Spinal cord (tissue), 9 donors: ENCODE measurements at regions not wholly inside any gene's neighbourhood (a gene's known extent, or its start where the extent isn't known, plus 50 kb on each side); places are given as distances from the start of the nearest gene placed in this dataset.

Experiments used
- DNase-seq, 6 donors: peaks; one replicate each; pipeline versions ENCODE4 v3.0.0 to v3.0.0-alpha.2; 2013 to 2015; ENCODE audit warnings: low spot score in 6 of 6, low read depth in 4 of 6
- H3K27ac ChIP-seq: one replicate; pipeline ENCODE4 v1.5.1; 2013; ENCODE audit warnings: low read depth, low read length, control low read depth
- H3K27me3 ChIP-seq: one replicate; pipeline ENCODE4 v1.6.1; 2013; ENCODE audit warnings: low read length; ENCODE audit not compliant: control insufficient read depth, insufficient read depth
- H3K36me3 ChIP-seq: one replicate; pipeline ENCODE4 v1.6.1; 2013; ENCODE audit warnings: low read length; ENCODE audit not compliant: control insufficient read depth, insufficient read depth
- H3K4me1 ChIP-seq: one replicate; pipeline ENCODE4 v1.6.1; 2013; ENCODE audit warnings: low read length; ENCODE audit not compliant: control insufficient read depth, insufficient read depth
- H3K4me3 ChIP-seq: one replicate; pipeline ENCODE4 v1.5.1; 2013; ENCODE audit warnings: low read depth, low read length, control low read depth
- H3K9me3 ChIP-seq: one replicate; pipeline ENCODE4 v1.6.1; 2013; ENCODE audit warnings: low read length; ENCODE audit not compliant: control insufficient read depth, insufficient read depth
- WGBS: methylation state at CpG from one replicate; pipeline ENCODE4 v1.1.5; 2013; ENCODE audit warnings: missing lambda C conversion rate; ENCODE audit not compliant: insufficient coverage; 5-methylcytosine and 5-hydroxymethylcytosine counted together
- donor health status: healthy.

GRCh38 chr5:166245556-166245955 lies 2045.9 kb upstream of the WWC1 start:
- DNase-seq, result no peak
- Histone ChIP-seq H3K4me1 (no peaks in the 10 kb centered on the region), H3K9me3 (no peaks in the 10 kb centered on the region), H3K27ac (no peak overlapping the region), H3K4me3 (no peak overlapping the region), H3K27me3 (no peaks in the 10 kb centered on the region), H3K36me3 (no peaks in the 10 kb centered on the region)
- no CpG with 5 or more reads among the region's 2 CpGs for WGBS

DNA sequence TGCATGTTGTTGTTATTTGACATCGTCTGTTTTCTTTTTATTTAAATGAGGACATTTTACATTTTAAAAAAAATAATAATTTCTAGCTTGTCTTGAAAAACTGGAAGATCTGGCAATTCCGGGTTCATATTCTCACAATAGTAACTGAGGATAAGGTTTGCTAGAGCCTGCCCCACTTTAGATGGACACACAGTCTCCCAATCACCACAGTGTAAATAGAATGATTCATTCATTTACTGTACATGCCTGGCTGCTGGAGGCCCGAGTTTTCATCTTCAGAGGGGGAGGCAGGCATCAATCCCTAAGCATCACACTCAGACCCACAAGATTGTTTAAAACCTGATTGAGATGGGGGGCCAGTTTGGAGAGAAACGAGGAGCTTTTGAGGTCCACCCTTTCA lies 2039.7 kb upstream of the WWC1 start:
- Histone ChIP-seq H3K36me3 (no peaks in the 10 kb centered on the region), H3K27me3 (no peaks in the 10 kb centered on the region), H3K9me3 (no peaks in the 10 kb centered on the region), H3K27ac (no peak overlapping the region), H3K4me1 (no peaks in the 10 kb centered on the region), H3K4me3 (no peak overlapping the region)
- DNase-seq, result no peak
- no CpG with 5 or more reads among the region's 4 CpGs for WGBS

GRCh38 chr5:166257661-166258060 lies 2033.8 kb upstream of the WWC1 start:
- peak in 1 of 6 donors; percentile 75 for DNase-seq
- no peak overlapping the region for H3K4me3 ChIP-seq
- no peak overlapping the region for H3K27ac ChIP-seq
- H3K27me3 ChIP-seq, result no peaks in the 10 kb centered on the region
- no peaks in the 10 kb centered on the region for H3K36me3 ChIP-seq
- H3K4me1 ChIP-seq, result no peaks in the 10 kb centered on the region
- WGBS, result no CpG with 5 or more reads among the region's 4 CpGs
- H3K9me3 ChIP-seq, result no peaks in the 10 kb centered on the region

DNA sequence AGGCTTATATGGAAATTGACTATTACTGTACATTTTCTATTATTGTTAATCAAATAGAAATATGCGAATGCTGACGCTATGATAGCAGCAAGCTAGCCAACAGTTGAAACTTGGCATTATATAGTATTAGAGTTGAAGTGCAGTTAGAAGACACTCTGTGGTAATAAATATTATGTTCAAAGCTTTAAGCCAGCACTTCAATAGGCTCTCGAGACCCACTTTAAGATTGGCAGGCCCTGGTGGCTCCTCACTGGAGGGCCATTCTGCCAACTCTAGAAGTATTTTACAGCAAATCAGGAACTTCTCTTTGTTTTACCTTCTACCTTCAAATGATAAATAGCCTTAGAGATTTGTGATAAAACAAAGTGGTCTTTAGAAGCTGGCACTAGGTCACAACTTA lies 2029.0 kb upstream of the WWC1 start:
- Histone ChIP-seq H3K36me3 (no peaks in the 10 kb centered on the region), H3K4me3 (no peak overlapping the region), H3K27ac (no peak overlapping the region), H3K4me1 (no peaks in the 10 kb centered on the region), H3K9me3 (no peaks in the 10 kb centered on the region), H3K27me3 (no peaks in the 10 kb centered on the region)
- WGBS, result no CpG with 5 or more reads among the region's 3 CpGs
- no peak for DNase-seq

DNA sequence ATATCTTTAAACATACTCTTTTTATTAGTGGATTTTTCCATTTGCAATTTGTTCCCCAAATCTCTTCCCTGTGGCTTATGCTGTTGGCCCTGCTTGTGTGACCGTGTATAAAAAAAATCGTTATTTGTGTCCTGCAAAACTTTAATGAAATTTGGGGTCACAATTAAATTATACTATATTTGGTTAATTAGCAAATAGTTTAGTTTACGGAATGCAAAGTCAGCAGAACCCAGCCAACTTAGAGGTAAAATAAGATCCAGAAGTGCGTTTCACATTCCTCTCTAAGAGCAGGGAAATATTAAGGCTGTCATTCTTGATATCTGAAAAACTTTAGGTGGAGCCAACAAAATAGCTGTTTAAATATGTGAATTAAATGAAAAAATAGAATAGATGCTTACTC lies 2023.5 kb upstream of the WWC1 start:
- Histone ChIP-seq H3K9me3 (no peaks in the 10 kb centered on the region), H3K27me3 (no peaks in the 10 kb centered on the region), H3K27ac (no peak overlapping the region), H3K4me1 (no peaks in the 10 kb centered on the region), H3K4me3 (no peak overlapping the region), H3K36me3 (no peaks in the 10 kb centered on the region)
- 86% methylated on average over 1 of the region's 4 CpGs for WGBS
- DNase-seq, result no peak

DNA sequence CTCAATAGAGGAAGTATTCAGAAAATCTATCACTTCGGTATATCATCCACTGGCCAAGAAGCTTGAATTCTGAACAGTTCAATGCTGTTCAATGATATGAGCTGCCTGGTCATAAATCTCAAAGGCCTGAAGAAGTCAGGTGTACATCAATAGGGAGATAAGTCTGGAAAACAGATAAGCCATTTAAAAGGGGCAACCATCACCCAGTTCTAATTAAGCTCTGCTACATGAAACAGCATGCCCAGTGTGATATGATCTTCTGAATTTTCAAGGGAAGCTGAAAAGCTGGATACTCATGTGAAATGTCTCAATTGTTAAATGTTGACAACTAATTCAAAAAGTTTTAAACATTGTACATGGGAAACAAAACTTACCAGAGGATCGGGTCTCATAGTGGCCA lies 2020.7 kb upstream of the WWC1 start:
- Histone ChIP-seq H3K27me3 (no peaks in the 10 kb centered on the region), H3K36me3 (no peaks in the 10 kb centered on the region), H3K4me1 (no peaks in the 10 kb centered on the region), H3K27ac (no peak overlapping the region), H3K9me3 (no peaks in the 10 kb centered on the region), H3K4me3 (no peak overlapping the region)
- no CpG with 5 or more reads among the region's 2 CpGs for WGBS
- no peak for DNase-seq

DNA sequence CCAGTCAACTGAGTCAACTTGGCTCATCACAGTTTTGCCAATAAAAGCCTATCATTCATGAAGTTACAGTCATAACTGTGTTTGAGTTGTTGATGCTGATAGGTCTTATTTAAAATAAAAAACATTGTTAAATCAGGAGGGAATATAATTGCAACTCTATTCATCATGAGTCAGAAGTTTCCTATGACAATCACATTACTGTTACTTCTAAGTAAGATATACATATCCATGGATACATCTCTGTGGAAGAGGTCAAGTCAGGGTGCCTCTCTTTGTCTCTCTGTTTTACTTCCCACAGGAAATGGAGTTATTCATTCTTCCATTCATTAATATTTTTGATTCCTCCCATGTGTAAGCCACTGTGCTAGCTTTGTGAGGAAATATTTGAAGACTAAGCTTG lies 2015.4 kb upstream of the WWC1 start:
- no peak overlapping the region for H3K4me3 ChIP-seq
- no peaks in the 10 kb centered on the region for H3K27me3 ChIP-seq
- DNase-seq, result no peak
- no peaks in the 10 kb centered on the region for H3K9me3 ChIP-seq
- no peaks in the 10 kb centered on the region for H3K4me1 ChIP-seq
- no peak overlapping the region for H3K27ac ChIP-seq
- H3K36me3 ChIP-seq, result no peaks in the 10 kb centered on the region

DNA sequence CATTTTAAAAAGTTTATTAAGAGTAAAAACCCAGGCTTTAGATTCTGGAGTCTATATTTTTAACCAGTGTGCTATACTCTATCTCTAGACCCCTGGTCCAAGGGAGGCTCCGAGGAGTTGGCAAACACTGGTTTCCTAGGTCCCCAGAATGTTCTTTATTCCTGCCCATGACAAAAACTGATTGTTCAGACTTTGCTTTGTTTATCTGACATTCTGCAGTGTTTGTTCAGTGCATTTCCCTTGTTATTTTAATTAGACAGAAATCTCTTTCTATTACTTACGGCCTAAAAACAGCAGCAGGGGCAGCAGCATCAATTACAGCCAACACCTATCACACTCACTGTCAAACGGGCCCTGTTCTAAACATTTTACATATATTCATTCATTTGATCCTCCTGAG lies 2011.6 kb upstream of the WWC1 start:
- Histone ChIP-seq H3K27ac (no peak overlapping the region), H3K27me3 (no peaks in the 10 kb centered on the region), H3K4me3 (no peak overlapping the region), H3K9me3 (no peaks in the 10 kb centered on the region), H3K36me3 (no peaks in the 10 kb centered on the region), H3K4me1 (no peaks in the 10 kb centered on the region)
- DNase-seq, result no peak
- WGBS, result 43% methylated on average over 1 of the region's 3 CpGs

DNA sequence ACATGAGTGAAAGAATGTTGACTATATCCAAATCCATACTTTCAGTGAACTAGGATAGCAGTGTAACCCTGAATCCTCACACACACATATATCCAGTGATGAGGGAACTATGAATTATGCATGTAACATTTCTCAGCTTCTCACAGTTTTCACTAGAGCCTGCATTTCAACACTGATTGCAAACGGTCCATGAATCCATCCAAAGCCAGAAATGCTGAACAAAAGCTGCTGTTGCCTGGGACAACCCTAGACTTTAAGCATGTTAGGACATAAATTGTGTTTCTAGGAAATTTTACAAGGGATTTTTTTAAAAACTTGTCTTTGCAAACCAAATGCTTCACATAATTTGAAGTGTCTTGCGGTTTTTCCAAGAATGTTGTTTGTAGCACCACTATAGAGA lies 2010.0 kb upstream of the WWC1 start:
- Histone ChIP-seq H3K27ac (no peak overlapping the region), H3K9me3 (no peaks in the 10 kb centered on the region), H3K27me3 (no peaks in the 10 kb centered on the region), H3K36me3 (no peaks in the 10 kb centered on the region), H3K4me3 (no peak overlapping the region), H3K4me1 (no peaks in the 10 kb centered on the region)
- peak in 4 of 6 donors; percentile 13 to 91 (median 44) for DNase-seq
- 33% methylated on average over 1 of the region's 2 CpGs for WGBS

- WGBS, result no CpG with 5 or more reads among the region's 3 CpGs
- H3K27ac ChIP-seq, result no peak overlapping the region
Measured at GRCh38 chr5:166282939-166283338, 2008.5 kb upstream of the WWC1 start.

More at GRCh38 chr5:166282939-166283338, 2008.5 kb upstream of the WWC1 start:
- DNase-seq, result no peak
- H3K27me3 ChIP-seq, result no peaks in the 10 kb centered on the region
- H3K4me1 ChIP-seq, result no peaks in the 10 kb centered on the region
- no peak overlapping the region for H3K4me3 ChIP-seq
- H3K9me3 ChIP-seq, result no peaks in the 10 kb centered on the region
- no peaks in the 10 kb centered on the region for H3K36me3 ChIP-seq
